ENCODE measurements at regions not wholly inside any gene's neighbourhood (a gene's known extent, or its start where the extent isn't known, plus 50 kb on each side); places are given as distances from the start of the nearest gene placed in this dataset.
"Not testable (repeated sequence)": the region's sequence is repeated elsewhere in the genome, so short reads cannot be mapped to it uniquely, and the experiment has no call there.

DNA sequence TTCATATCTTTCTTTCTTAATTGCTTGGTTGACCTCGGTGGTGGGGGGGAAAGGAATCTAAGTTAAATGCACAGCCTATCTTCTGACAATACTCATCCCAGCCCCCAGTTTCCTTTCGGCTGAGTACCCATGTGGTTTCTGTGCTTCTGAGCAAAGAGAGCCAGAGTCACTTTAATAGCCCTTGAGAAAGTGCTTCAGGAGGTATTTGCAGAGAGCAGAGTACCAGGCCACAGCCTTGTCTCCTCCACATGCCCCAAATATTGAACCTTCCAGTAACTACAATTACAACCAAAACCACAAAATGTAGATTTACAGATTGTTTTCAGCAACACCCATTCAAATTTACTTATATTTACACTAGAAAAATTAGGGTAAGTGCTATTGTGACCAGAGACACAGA is 647.4 kb downstream of the NR2F2 start:
- no peaks in the 10 kb centered on the region for H3K9me3 ChIP-seq
- H3K4me1 ChIP-seq, result no peaks in the 10 kb centered on the region
- H3K4me3 ChIP-seq, result no peak overlapping the region
- no peaks in the 10 kb centered on the region for H3K27me3 ChIP-seq
- no peak for DNase-seq (ENCODE audit: low spot score in 2 of 2)
- H3K36me3 ChIP-seq, result no peaks in the 10 kb centered on the region
- H3K27ac ChIP-seq, result no peak overlapping the region
- TF ChIP-seq POLR2A (IDR thresholded peaks at IDR 0.05) (no peak), EP300 (IDR thresholded peaks at IDR 0.05) (no peak)
- TF ChIP-seq, protein P1, sequence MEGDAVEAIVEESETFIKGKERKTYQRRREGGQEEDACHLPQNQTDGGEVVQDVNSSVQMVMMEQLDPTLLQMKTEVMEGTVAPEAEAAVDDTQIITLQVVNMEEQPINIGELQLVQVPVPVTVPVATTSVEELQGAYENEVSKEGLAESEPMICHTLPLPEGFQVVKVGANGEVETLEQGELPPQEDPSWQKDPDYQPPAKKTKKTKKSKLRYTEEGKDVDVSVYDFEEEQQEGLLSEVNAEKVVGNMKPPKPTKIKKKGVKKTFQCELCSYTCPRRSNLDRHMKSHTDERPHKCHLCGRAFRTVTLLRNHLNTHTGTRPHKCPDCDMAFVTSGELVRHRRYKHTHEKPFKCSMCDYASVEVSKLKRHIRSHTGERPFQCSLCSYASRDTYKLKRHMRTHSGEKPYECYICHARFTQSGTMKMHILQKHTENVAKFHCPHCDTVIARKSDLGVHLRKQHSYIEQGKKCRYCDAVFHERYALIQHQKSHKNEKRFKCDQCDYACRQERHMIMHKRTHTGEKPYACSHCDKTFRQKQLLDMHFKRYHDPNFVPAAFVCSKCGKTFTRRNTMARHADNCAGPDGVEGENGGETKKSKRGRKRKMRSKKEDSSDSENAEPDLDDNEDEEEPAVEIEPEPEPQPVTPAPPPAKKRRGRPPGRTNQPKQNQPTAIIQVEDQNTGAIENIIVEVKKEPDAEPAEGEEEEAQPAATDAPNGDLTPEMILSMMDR (IDR thresholded peaks at IDR 0.05), result no peak
- WGBS, 2 donors, result 58 to 76% methylated on average over 2 of the region's 2 CpGs

DNA sequence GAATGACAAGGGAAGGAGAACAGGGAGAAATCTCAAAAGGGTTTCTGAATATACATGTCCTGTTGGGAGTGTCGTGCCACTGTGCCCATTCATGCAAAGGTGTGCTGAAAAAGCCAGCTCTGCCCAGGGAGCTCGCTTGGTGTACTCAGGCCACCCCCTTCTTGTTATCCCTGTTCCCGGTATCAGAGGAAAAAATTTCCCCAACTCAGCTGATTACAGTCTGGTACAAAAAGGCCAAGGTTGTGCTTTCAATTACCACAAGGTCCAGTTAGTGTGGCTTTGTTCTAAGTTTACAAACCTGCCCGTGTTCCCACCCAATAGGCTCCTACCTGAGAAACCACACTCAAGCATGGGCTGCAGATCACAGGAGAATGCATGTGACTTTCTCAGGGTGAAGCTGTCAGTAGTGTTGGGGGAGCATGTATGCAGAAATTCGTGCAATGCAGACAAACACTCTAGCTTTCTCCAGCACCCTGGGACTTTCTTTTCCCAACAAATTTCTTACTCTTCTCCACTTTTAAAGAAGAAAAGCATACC is 648.5 kb downstream of the NR2F2 start:
- Histone ChIP-seq H3K36me3 (no peaks in the 10 kb centered on the region), H3K27me3 (no peaks in the 10 kb centered on the region), H3K4me1 (no peaks in the 10 kb centered on the region), H3K4me3 (no peak overlapping the region), H3K9me3 (no peaks in the 10 kb centered on the region), H3K27ac (no peak overlapping the region)
- WGBS, 2 donors, result 70 to 76% methylated on average over 5 of the region's 5 CpGs
- TF ChIP-seq EP300 (IDR thresholded peaks at IDR 0.05) (no peak), POLR2A (IDR thresholded peaks at IDR 0.05) (no peak)
- TF ChIP-seq, protein P1 (IDR thresholded peaks at IDR 0.05), result no peak
- DNase-seq (ENCODE audit: low spot score in 2 of 2), result no peak

DNA sequence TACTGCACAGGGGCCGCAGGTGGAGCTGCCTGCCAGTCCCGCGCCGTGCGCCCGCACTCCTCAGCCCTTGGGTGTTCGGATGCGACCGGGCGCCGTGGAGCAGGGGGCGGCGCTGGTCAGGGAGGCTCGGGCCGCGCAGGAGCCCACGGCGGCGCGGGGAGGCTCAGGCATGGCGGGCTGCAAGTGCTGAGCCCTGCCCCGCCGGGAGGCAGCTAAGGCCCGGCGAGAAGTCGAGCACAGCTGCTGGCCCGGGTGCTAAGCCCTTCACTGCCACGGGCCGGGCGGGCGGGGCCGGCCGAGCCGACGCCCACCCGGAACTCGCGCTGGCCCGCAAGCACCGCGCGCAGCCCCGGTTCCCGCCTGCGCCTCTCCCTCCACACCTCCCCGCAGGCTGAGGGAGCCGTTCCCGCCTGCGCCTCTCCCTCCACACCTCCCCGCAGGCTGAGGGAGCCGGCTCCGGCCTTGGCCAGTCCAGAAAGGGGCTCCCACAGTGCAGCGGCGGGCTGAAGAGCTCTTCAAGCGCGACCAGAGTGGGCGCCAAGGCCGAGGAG is 653.7 kb downstream of the NR2F2 start:
- not testable (repeated sequence) for H3K27ac ChIP-seq; H3K27me3 ChIP-seq; H3K4me1 ChIP-seq; DNase-seq (ENCODE audit: low spot score in 2 of 2); H3K4me3 ChIP-seq; H3K36me3 ChIP-seq
- 95 to 96% methylated on average over 50 to 57 of the region's 58 CpGs for WGBS, 2 donors
- peaks cover 0 to 22% (median 5%) of the 10 kb centered on the region in 4 donors for H3K9me3 ChIP-seq

DNA sequence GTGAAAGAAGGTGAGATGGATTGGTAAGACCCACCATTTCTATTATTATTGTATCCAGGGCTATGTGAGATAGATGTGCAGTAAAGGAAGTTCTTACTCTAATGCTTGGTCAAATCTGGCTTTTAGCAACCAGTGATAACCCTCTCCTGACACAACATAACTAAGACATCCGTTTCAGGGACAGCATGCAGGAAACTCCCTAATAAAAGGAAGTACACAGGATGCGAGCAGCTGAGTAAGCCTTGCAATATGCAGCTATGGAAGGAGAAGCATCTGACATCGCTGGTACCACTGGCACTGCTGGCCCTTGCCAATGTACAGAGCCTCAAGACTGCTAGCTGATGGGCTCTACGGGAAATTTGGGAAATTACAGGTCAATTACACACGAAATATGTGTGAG is 662.3 kb downstream of the NR2F2 start:
- Histone ChIP-seq H3K4me3 (no peak overlapping the region), H3K36me3 (no peaks in the 10 kb centered on the region), H3K27me3 (no peaks in the 10 kb centered on the region), H3K9me3 (peaks cover 0 to 29% (median 4%) of the 10 kb centered on the region in 4 donors), H3K4me1 (no peaks in the 10 kb centered on the region), H3K27ac (no peak overlapping the region)
- TF ChIP-seq EP300 (IDR thresholded peaks at IDR 0.05) (no peak), POLR2A (IDR thresholded peaks at IDR 0.05) (no peak)
- TF ChIP-seq, protein P1 (IDR thresholded peaks at IDR 0.05), result no peak
- 68 to 74% methylated on average over 5 of the region's 5 CpGs for WGBS, 2 donors
- no peak for DNase-seq (ENCODE audit: low spot score in 2 of 2)

DNA sequence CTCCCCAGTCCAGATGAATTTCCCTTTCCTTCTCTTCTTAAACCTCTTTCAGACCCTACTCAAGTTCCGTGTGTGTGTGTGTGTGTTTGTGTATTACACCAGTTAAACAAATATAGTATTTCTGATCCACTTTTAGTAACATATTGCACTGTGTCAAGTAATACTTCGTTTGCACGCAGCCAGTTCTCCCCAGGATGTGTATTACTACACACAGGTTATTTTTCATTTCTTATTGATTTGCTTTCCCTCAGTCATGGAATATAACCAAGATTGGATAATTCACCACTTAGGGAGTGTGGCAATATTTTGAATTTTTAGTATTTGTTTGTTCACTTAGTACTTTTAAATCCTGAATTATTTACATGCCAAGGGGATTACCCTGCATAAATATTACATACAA is 667.0 kb downstream of the NR2F2 start:
- Histone ChIP-seq H3K27me3 (no peaks in the 10 kb centered on the region), H3K4me1 (no peaks in the 10 kb centered on the region), H3K27ac (no peak overlapping the region), H3K9me3 (no peaks in the 10 kb centered on the region), H3K4me3 (no peak overlapping the region), H3K36me3 (no peaks in the 10 kb centered on the region)
- no peak for TF ChIP-seq EP300 (IDR thresholded peaks at IDR 0.05)
- TF ChIP-seq, protein P1 (IDR thresholded peaks at IDR 0.05), result no peak
- 81 to 83% methylated on average over 3 of the region's 3 CpGs for WGBS, 2 donors
- DNase-seq (ENCODE audit: low spot score in 2 of 2), result no peak

DNA sequence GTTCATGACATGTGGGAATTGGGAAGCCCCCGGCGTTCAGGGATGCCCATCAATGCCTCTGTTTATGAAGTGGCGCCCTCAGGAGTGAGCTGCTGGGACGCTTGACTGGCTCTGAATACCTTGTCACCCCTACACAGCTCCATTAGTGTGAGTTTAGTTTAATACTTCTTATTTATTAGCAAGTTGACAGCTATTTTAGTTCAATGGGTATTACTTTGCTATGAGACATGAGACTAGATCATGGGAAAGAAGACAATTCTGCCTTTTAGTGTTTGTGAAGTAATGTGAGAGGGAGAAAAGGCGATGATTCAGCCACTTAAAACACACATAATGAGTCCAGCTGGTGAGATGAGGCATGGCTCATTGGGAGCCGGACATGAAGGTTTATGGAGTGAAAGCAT is 678.5 kb downstream of the NR2F2 start:
- Histone ChIP-seq H3K9me3 (no peaks in the 10 kb centered on the region), H3K27ac (no peak overlapping the region), H3K36me3 (no peaks in the 10 kb centered on the region), H3K4me1 (no peaks in the 10 kb centered on the region), H3K27me3 (no peaks in the 10 kb centered on the region), H3K4me3 (no peak overlapping the region)
- WGBS, 2 donors, result 85 to 87% methylated on average over 6 of the region's 6 CpGs
- TF ChIP-seq, protein P1 (IDR thresholded peaks at IDR 0.05), result no peak
- no peak for TF ChIP-seq EP300 (IDR thresholded peaks at IDR 0.05)
- TF ChIP-seq POLR2A (IDR thresholded peaks at IDR 0.05), result no peak
- no peak for DNase-seq (ENCODE audit: low spot score in 2 of 2)

Measured in tibial nerve (tissue), 4 donors.